SHP77 treated with DMSO at 0.1 percent for 48 hours (cell line): ENCODE measurements at regions not wholly inside any gene's neighbourhood (a gene's known extent, or its start where the extent isn't known, plus 50 kb on each side); places are given as distances from the start of the nearest gene placed in this dataset.

Experiments used
- DNase-seq: peaks from one replicate; lab custom pipeline; 2025; lab: John Stamatoyannopoulos, UW

- no peak for DNase-seq
Measured at GRCh38 chr12:40557980-40558379, 134.3 kb upstream of the CNTN1 start.

GRCh38 chr12:40559865-40560264, 132.4 kb upstream of the CNTN1 start:
- DNase-seq, result no peak

GRCh38 chr12:40560848-40561247, 131.4 kb upstream of the CNTN1 start:
- no peak for DNase-seq

- DNase-seq, result no peak
Measured at GRCh38 chr12:40561395-40561966, 130.8 kb upstream of the CNTN1 start.

- DNase-seq, result peak; percentile 88
Measured at GRCh38 chr12:40565029-40565633, 127.1 kb upstream of the CNTN1 start.

GRCh38 chr12:40566271-40566670, 126.0 kb upstream of the CNTN1 start:
- no peak for DNase-seq

- DNase-seq, result no peak
Measured at GRCh38 chr12:40569626-40570179, 122.5 kb upstream of the CNTN1 start.

- DNase-seq, result no peak
Measured at GRCh38 chr12:40573024-40573423, 119.2 kb upstream of the CNTN1 start.

- no peak for DNase-seq
Measured at GRCh38 chr12:40575987-40576386, 116.3 kb upstream of the CNTN1 start.

- DNase-seq, result no peak
Measured at GRCh38 chr12:40577834-40578233, 114.4 kb upstream of the CNTN1 start.

- DNase-seq, result no peak
Measured at GRCh38 chr12:40579687-40580086, 112.6 kb upstream of the CNTN1 start.

GRCh38 chr12:40580346-40580745, 111.9 kb upstream of the CNTN1 start:
- no peak for DNase-seq

GRCh38 chr12:40581889-40582288, 110.3 kb upstream of the CNTN1 start:
- no peak for DNase-seq

GRCh38 chr12:40583743-40584142, 108.5 kb upstream of the CNTN1 start:
- no peak for DNase-seq

- no peak for DNase-seq
Measured at GRCh38 chr12:40584763-40585162, 107.5 kb upstream of the CNTN1 start.

- DNase-seq, result no peak
Measured at GRCh38 chr12:40586823-40587222, 105.4 kb upstream of the CNTN1 start.

GRCh38 chr12:40587421-40587820, 104.8 kb upstream of the CNTN1 start:
- no peak for DNase-seq

GRCh38 chr12:40587970-40588369, 104.3 kb upstream of the CNTN1 start:
- DNase-seq, result no peak

- no peak for DNase-seq
Measured at GRCh38 chr12:40597133-40597532, 95.1 kb upstream of the CNTN1 start.

GRCh38 chr12:40598073-40598472, 94.2 kb upstream of the CNTN1 start:
- no peak for DNase-seq

- no peak for DNase-seq
Measured at GRCh38 chr12:40602562-40602961, 89.7 kb upstream of the CNTN1 start.

- DNase-seq, result no peak
Measured at GRCh38 chr12:40614923-40615322, 77.3 kb upstream of the CNTN1 start.

GRCh38 chr12:40615590-40615989, 76.6 kb upstream of the CNTN1 start:
- DNase-seq, result no peak

GRCh38 chr12:40616383-40616915, 75.8 kb upstream of the CNTN1 start:
- no peak for DNase-seq
